ENCODE measurements at regions not wholly inside any gene's neighbourhood (a gene's known extent, or its start where the extent isn't known, plus 50 kb on each side); places are given as distances from the start of the nearest gene placed in this dataset.
"Not testable (repeated sequence)": the region's sequence is repeated elsewhere in the genome, so short reads cannot be mapped to it uniquely, and the experiment has no call there.

DNA sequence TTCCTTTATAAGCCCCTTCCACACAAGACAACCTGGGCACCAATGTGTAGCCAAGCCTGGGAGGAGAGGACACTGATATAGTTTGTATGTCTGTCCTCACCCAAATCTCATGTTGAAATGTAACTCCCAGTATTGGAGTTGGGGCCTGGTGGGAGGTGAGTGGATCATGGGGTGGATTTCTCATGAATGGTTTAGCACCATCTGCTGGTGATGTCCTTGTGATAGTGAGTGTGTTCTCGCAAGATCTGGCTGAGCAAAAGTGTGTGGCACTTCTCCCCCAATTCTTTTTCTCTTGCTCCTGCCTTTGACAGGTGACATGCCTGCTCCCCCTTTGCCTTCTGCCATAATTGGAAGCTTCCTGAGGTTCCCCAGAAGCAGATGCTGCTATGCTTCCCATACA, 135.8 kb downstream of the USP31 start:
- peak in 1 of 2 experiments; percentile 2 for DNase-seq

- DNase-seq, result no peak
These were observed 140.2 kb downstream of the USP31 start for GRCh38 chr16:23009075-23009474.

- no peak for DNase-seq
These were observed 141.2 kb downstream of the USP31 start for GRCh38 chr16:23008041-23008440.

DNA sequence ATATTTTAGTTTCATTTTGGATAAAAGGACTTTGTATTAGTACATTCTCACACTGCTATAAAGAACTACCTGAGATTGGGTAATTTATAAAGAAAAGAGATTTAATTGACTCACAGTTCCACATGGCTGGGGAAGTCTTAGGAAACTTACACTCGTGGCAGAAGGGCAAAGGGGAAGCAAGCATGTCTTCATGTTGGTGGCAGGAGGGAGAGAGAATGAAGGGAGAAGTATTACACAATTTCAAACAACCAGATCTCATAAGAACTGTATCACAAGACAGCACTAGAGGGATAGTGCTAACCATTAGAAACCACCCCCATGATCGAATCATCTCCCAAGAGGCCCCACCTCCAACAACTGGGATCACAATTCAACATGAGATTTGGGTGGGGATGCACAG, 142.9 kb downstream of the USP31 start:
- no peak for DNase-seq

DNA sequence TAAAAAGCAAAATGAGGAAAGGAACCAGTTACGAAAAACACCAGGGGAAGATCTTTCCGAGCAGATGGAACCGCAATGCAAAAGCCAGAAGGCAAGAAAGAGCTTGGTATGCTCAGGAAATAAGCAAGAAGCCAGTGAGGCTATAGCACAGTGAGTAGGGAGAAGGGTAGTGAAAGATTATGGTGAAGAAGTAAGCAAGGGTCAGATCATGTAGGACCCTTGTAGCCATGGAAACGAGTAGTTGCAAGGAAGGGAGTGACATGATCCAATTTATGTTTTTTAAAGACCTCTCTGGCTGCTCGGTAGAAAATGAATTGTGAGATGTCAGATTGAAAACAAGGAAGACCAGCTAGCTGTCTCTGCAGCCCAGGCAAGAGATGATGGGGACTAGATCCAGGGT, 143.3 kb downstream of the USP31 start:
- no peak for DNase-seq

GRCh38 chr16:22989598-22989997, 159.7 kb downstream of the USP31 start:
- DNase-seq, result no peak

- DNase-seq, result no peak
These were observed 165.6 kb downstream of the USP31 start for GRCh38 chr16:22983614-22984013.

- not testable (repeated sequence) for DNase-seq
These were observed 166.6 kb downstream of the HS3ST2 start for GRCh38 chr16:22980514-22980913.

DNA sequence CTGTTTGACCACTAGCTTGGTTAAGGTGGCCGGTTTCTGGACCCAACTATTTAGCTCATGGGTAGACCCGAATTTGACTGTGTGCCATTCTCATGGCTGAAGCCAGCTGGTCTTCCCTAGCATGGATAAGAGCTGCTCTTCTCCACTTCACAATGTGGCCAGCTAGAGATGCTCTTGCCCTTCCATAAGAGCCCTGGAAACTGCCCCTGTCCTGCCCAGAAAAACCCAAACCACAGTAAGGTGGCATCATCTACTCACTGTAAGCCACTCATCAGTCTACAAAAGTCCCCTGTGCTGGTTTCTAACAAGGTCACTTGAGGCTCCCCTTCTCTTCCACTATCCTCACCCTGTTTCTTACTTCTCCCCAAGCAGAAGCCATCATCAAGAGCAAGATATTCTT, 165.1 kb downstream of the HS3ST2 start:
- no peak for DNase-seq

GRCh38 chr16:22977294-22977697, 163.3 kb downstream of the HS3ST2 start:
- peak in 1 of 2 experiments; percentile 5 for DNase-seq

DNA sequence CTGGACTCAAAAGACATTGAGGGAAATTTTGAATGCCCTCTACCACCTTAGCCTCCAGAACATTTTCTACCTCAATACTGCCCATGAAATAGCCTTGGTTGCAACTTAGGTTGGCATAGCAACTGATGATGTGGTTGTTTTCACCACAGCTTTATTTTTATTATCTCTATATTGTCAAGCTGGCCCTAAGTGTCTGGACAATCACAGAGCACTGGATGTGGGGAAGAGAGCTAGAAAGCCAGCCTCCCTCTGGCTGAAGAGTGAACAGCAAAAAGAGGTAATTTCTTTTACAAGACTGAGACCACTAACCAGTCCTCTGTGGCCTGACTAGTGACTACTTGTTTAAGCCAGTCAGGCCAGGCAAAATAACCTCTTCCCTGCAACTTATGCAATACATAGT, 159.6 kb downstream of the HS3ST2 start:
- DNase-seq, result no peak

DNA sequence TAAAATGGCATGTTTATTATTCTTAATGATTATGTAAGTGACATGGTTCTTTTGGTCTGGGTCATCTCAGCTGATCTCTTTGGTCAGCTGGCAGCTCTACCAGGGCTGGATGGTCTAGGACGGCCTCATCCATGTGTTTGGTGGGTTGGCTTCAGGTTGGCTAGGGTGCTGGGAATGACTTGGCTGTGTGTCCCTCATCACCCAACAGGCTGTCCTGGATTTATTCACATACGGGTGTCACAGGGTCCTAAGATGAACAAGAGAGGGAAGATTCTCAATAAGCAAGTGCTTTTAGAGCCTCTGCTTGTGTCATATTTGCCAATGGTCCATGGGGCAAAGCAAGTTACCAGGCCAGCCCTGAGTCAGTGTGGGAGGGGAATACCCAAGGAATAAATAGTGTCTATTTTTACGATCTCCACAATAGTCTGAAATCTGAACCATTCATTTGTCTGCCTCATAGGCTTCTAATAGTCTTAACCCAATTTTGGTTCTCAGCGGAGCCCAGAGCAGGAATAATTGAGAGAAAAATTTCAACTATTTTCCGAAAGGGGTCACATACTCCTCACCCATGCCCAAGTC, 157.5 kb downstream of the HS3ST2 start:
- no peak for DNase-seq

DNA sequence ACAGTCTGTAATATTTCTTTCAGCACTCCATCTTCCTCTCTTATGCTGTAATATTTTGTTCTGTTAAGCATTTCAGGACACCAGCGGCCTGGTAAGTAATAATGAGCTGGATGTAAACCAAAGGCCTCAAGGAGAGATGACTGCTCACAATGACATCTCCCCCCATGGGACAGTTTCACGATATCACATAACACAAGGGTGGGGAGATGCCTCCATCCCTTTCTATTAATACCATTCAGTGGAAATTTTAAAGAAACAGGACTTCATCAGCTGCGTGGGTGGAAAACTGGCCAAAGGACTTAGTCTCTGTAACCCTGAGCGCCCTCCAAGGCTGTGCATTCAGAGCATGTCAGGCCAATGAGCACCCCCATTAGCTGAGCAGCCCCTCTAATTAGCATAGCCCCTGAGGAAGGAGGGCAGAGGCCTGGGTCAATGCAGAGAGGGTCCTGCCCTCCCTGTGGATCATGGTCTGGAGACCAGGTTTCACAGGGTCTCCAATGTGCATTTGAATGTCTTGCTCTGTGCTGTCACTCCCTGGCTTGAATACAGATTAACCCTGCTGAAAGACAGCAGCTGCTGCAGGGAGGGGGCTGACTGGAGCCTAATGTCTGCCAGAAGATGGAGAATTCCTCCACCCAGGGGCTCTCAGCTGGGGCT, 156.4 kb downstream of the HS3ST2 start:
- no peak for DNase-seq

GRCh38 chr16:22969567-22969966, 155.6 kb downstream of the HS3ST2 start:
- DNase-seq, result no peak

DNA sequence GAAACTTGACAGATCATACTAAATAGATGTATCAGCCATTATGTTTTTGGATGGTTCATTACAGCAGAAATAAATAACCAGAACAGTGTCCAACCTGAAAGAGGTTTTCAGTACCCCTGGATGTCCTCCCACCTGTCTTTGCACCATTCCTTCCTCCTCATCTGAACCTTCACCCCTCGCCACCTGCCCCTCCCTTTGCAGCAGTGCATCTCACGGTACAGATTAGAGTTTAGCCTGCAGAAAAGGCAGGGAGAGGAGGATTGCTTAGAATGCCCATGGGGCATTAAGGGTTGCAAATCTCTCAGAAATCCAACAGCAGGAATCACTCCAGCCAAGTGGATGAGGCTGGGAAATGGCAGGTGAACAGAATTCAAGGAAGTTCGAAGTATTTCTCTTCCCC, 155.0 kb downstream of the HS3ST2 start:
- DNase-seq, result no peak

DNA sequence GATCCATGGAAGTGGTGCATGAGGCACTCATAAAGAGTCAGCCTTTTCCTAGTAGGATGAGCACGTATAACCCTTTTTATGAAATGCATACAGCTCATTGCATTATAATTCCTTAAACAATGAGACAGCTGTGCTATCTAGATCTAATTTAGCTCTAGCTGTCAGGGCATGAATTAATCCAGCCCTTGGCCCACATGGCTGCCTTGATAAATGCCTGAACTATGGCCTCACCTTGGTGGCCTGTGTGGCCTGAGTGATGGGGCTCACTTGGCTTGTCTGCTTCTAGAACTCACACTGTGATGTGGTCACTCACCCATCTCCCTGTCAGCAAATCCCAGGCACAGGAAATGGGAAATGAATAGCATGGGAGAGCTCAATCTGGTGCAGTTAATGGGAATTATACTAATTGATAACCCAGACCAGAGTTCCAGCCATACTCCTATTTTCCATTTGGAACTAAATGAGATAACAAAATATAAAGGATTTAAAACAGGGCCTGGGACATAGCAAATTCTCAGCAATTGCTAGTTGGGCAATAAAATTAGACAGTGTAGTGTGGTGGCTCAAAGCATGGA, 153.6 kb downstream of the HS3ST2 start:
- no peak for DNase-seq

Data from Kasumi-1 (cell line).